GM23338 (cell line): ENCODE measurements at regions not wholly inside any gene's neighbourhood (a gene's known extent, or its start where the extent isn't known, plus 50 kb on each side); places are given as distances from the start of the nearest gene placed in this dataset. TPM values are rescaled to one million over a fixed set of nuclear protein-coding genes. Genes with fewer than 3 reads are reported as not detected.

Experiments
- small RNA-seq: library from RNA; depleted of rRNA; stranded (forward); fragments of <200 nt; gene quantifications from one replicate; pipeline ENCODE3, GENCODE V24; 2014; ENCODE audit warnings: low replicate concordance

Small RNA genes in the stretch of these regions (small RNA-seq; reads per million reads assigned to genes)
- gene AC087499.6 (not detected), gene RNU6-1178P (not detected)
